OCI-M1 (cell line): ENCODE measurements at regions not wholly inside any gene's neighbourhood (a gene's known extent, or its start where the extent isn't known, plus 50 kb on each side); places are given as distances from the start of the nearest gene placed in this dataset.
"Not testable (repeated sequence)": the region's sequence is repeated elsewhere in the genome, so short reads cannot be mapped to it uniquely, and the experiment has no call there.

Experiments used
- DNase-seq: peaks from one replicate; lab custom pipeline; 2025; lab: John Stamatoyannopoulos, UW

DNA sequence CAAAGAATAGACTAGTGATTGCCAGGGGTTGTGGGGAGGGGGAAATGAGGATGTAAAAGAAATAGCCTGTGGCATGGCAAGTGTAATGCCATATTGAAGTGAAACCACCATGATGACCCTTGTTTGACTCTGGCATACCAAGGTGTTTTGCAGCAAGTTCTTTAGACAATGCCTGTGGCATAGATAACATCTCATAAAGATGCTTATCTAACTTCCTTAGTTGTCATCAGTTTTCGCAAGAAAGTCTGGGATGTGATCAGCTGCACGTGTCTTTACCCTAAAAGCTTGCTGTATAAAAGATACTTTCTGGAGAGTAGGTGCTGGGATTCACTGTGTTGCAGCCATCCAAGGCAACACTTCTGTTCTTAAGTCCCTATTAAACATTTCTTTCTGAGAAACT, 176.1 kb upstream of the MAGEB16 start:
- DNase-seq: no peak

DNA sequence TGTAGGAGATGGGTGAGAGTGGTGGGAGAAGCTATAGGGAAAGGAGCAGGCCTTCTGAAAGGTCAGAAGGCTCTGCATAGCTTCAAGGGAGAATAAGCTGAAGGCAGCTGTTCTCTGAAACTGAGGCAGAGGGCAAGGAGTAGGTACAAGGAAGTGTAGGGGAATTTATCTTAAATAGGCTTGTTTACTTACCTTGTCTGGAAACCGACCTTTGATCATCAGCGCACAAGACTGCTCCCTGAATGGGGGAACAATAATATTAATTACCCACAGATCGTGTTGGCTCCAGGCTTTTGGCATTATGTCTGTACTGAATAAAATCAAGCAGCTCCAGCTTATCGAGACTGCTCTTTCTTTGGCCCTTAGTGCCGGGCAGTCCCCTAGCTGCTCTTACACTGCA, 175.5 kb upstream of the MAGEB16 start:
- peak; percentile 5 for DNase-seq

DNA sequence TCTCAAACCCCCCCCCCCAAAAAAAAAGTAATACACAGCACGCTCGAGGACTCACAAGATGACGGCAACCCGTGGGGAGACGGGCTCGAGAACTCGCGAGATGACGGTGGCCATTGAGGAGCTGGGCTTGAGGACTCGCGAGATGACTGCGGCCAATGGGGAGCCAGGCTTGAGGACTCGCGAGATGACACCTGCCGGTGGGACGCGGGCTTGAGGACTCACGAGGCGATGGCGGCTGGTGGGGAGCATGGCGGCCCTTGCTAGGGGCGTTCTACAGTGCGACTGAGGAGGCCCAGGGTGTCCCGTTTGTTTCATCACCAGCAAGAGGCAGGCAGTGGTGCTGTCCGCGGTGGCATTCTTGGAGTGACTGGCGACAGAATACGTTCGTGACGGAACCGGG, 172.4 kb upstream of the MAGEB16 start:
- DNase-seq: no peak

DNA sequence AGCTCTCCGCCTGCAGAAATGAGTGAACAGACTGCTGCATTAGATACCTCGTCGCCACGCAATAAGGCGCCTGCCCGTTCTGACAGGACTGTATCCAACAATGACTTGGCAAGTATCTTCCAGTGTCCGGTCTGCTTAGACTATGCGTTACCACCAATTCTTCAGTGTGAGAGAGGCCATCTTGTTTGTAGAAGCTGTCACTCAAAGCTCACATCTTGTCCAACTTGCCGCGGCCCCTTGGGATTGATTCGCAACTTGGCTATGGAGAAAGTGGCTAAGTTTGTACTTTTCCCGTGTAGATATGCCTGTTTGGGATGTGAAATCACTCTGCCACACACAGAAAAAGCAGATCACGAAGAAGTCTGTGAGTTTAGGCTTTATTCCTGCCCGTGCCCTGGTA, 172.0 kb upstream of the MAGEB16 start:
- no peak for DNase-seq

DNA sequence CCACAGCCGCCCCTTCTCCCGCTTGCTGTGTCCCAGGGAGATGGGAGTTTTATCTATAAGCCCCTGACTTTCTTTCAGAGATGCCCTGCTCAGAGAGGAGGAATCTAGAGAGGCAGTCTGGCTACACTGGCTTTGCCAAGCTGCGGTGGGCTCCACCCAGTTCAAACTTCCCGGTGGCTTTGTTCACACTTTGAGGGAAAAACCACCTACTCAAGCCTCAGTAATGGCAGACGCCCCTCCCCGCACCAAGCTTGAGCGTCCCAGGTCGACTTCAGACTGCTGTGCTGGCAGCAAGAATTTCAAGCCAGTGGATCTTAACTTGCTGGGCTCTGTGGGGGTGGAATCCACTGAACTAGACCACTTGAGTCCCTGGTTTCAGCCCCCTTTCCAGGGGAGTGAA, 162.2 kb upstream of the MAGEB16 start:
- not testable (repeated sequence) for DNase-seq

DNA sequence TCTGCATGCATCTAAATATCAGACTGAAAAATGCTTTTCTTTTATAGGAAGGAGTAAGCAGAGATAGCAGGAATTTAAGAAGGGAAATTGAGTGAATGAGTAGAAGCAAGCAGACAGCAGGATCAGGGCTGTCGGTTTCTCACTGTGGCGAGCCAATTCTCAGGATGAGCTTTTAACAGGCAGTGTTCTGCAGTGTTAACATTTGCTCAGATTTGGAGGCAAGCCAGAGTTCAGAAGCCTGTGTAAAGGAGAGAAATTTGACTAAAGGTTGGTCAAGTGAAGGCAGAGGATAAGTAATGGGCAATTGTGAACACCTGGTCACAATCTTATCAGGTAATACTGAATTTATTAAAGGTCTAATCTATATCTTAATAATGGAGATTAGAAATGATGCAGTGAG, 133.3 kb upstream of the MAGEB16 start:
- no peak for DNase-seq

DNA sequence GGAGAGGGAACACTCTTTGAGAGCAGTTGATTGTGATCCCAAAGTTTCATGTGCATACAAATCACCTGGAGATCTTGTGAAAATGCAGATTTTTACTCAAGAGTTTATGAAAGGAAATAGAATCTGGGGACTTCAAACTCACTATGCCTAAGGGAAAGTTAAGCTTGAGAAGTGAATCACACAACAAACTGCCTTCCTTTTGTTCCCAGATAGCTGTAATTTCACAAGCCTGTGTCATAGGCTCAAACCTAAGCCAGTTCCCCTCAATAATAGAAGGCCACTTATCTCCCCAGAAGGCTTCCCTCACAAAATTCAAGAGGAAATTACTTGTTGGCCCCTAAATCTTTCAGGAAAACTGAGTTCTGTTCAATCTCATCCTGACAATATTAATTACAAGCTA, 132.8 kb upstream of the MAGEB16 start:
- no peak for DNase-seq

DNA sequence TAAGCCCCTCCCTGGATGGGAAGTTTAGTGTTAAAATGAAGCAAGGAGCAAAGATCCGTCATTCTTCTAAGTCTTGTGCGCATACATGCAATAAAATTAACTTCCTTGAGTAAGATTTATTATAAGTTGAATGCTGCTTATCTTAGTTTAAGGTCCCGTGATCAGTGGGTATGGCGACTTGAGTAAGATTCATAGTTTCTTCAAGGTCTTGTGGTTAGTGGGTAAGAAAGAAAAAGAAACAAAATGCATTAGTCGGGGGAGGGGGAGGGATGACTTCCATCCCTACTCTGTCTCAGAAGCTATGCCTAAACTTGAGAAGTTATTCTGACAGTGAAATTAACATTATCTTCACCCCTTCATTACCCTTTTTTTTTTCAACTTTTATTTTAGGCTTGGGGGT, 127.3 kb upstream of the MAGEB16 start:
- DNase-seq: peak; percentile 64

DNA sequence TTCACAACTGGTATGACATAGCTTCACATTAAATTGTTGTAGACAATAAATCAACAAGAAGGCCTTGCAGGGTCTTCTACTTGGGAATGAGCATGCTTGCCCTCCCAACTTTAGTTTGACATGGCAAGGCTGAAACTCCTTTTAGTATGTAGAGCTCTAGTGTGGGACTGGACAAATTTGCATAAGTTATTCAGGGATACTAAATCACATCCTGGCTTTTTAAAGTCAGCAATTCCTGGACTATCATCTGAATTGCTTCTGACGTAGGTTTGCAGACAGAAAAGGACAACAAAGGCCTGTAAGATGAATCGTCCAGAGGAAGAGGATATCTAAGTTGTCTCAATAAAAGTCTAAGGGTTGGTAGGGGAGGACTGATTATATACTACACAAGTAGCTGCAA, 123.0 kb upstream of the MAGEB16 start:
- DNase-seq: no peak

DNA sequence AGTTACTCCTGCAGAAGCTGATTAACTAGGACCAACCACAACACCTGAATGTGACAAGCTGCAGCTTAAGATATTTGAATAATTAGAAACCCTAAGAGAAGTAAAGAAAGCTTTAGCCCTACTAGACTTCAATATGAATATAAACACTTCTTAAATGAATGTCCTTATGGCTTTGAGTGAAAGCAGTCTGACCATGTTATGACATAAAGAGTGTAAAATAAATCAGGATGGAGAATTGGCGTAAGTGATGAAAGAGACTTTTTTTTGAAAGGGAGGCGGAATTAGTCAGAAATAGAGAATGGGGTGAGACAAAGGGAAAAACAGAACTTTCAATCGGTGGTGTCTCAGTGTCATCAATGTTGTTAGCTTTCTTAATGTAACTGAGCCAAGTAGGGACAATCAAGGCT, 117.2 kb upstream of the MAGEB16 start:
- DNase-seq: no peak

DNA sequence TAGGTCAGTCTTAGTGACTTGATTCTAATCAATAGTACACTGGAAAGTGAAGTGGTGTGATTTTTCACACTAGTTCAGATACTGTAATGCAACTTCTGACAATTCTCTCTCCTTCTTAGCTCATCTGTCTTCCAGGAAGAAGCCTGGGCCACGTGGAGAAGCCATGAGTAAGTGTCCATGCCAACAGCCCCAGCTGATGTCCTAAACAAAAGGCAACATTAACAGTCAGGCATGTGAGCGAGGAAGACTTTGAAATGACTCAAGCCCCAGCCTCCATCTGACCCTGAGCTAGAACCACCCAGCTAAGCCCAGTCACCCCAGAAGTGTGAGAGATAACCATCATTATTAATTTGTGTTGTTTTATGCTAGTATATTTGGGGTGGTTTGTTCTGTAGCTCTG, 115.7 kb upstream of the MAGEB16 start:
- DNase-seq: no peak

DNA sequence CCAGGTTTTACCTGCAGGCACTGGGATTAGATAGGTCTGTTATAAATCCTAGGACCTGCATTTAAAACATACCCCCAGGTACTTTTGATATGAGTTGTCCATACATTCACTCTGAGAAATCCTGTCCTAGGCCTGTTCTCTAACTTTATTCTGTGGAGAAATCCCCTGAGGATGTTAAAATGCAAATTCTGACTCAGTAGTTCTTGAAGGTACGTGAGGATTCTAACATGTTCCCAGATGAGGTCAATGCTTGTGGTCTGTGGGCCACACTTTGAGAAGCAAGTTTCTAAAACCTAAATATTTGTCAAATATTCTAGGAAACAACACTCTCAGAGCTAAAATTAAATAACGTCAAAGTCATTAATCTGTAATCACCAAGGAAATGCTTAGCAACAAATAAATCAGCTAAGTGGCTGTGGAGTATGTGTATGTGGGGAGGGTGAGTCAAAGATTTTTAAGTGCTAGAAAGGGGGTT, 101.3 kb upstream of the MAGEB16 start:
- no peak for DNase-seq

DNA sequence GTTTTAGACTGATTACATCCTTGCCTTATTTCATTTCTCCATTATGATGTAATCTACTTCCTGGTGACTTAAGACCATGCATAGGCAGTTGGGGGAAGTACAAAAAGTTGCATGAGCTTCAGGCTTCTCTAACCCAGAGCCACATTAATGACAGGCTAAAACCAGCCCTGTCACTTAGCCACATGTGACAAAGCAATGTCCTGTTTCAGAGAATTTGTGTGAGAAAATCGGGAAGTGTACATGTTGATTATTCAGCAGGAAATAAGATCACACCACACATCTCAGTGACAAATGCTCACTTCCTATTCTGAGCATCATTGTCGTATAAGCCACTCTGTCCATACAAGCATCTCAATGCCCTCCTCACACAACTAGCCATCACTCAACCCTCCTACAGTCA, 98.5 kb upstream of the MAGEB16 start:
- DNase-seq: peak; percentile 71

DNA sequence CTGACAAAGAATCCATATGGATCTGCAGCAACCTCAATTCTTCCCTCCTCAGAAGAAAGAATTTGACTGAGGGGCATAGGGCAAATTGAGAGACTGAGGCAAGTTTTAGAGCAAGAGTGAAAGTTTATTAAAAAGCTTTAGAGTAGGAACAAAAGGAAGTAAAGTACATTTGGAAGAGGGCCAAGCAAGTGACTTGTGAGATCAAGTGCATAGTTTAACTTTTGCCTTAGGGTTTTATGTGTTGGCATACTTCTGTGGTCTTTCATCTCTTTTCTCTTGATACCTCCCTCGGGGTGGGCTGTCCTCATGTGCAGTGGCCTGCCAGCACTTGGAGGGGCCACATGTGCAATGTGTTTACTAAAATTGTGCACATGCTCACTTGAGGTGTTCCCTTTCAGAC, 98.0 kb upstream of the MAGEB16 start:
- DNase-seq: no peak

DNA sequence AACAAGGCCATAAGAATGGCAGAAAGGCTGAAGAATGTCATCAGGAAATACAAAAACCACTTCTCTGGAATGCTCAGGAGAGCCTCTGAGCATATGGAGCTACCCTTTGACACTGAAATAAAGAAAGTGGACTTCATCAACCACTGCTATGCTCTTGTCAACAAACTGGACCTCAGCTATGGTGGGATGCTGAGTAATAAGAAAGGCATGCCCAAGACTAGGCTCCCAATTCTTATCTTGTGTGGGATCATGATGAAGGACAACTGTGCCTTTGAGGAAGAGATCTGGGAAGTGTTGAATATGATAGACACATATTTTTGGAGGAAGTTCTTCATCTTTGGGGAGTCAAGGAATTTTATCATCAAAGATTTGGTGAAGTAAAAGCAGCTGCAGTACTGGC, 86.9 kb upstream of the MAGEB16 start:
- no peak for DNase-seq

DNA sequence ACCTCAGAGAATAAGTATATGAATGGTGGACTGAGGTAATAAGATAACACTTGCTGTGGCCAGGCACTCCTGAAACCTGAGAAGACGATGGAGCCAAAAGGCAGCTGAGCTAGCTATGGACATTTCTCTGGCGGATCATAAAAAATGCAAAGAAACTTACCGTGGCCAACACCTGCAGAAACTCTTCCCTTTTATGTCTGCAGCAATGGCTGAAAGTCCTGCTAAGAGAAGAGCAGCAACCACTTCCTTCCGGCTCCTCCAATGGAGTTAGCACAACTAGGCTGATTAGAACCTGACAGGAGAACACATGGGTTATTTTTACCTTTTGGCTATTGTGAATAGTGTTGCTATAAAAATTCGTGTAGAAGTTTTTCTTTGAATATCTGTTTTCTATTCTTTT, 76.0 kb upstream of the MAGEB16 start:
- DNase-seq: no peak

DNA sequence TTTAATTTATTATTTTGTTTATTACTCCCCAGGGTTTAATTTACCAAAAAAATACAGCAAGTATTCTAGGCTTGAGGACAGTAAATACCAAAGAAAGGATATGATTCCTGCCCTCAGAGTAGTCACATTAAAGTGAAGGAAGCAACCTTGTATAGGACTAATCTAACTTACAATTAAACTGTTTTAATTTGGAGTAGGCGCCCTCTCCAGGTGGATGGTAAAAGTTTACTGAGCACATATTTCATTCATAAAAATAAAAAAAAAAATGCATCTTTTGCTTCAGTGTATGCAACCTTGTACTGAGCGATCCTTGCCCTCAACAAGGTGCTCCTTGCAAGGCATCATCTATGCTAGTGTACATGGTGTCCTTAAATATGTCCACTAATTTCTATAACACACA, 72.0 kb upstream of the MAGEB16 start:
- peak; percentile 67 for DNase-seq

DNA sequence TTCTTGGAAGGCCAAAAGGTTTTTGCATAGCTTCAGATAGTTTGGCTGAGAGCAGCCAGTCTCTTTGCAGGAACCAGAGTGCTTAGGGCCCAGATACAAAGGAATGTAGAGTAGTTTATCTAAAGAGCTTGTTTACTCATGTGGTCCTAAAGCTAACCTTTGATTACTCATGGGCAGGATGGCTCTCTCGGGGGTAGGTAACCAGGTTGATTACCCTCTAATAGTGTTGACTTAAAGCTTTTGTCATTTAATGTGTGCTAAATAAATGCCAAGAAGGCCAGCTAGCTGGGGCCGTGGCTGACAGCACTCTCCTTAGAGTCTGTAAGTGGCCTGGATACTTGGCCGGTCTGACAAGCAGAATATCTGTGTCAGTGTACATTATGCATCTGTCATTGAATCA, 69.7 kb upstream of the MAGEB16 start:
- no peak for DNase-seq

DNA sequence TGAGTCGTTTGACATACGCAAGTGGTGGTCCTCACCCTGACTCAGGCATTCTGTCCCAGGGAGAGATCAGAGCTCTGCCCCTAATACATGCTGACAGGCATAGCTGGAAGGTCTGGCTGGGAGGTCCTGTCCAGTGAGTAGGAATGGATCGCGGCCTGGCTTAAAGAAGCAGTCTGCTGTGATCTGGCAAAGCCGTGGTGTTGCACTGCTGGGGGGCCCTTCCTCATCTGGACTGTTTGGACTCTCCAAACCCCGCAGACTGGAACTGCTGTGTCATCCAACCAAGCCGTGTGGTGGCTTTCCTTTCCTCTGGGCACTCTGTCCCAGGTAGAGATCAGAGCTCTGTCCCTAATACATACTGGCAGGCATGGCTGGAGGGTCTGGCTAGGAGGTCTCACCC, 64.3 kb upstream of the MAGEB16 start:
- DNase-seq: no peak

DNA sequence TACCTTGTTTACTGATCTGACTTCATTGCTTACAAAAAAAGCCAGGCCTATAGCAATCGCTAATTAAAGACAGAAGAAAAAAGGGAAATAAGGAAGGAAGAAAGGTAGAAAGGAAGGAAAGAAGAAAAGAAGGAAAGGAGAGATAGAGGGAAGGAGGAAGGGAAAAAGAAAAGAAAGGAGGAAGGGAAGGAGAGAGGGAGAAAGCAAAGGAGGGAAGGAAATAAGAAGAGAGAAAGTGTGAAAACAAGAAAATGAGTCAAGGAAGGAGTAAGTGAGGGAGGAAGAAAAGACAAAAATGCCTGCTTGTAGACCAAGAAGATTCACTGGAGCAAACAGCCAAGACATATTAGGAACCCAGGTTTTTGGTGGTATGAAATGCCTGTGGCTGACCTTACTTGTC, 57.0 kb upstream of the MAGEB16 start:
- no peak for DNase-seq

DNA sequence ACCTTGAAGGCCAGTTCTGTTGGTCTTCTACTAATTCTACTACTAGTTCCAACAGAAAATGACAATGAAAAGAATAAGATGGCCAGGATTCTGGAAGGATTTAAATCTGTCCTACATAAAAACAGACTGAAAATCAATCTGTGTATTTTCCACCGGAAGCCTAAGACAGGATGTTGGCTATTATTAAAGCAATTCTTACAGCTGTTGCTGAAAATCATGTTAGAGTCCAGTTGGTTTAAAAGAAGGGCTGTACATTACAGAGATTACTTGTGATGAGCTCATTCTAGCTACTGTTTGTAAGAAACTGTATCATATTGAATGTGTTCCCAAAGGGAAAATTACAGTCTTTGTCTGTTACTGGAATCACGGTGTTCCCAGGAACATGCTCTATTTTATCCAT, 54.8 kb upstream of the MAGEB16 start:
- no peak for DNase-seq
